IPS-NIHi11 (cell line): ENCODE measurements at regions not wholly inside any gene's neighbourhood (a gene's known extent, or its start where the extent isn't known, plus 50 kb on each side); places are given as distances from the start of the nearest gene placed in this dataset.
"Not testable (repeated sequence)": the region's sequence is repeated elsewhere in the genome, so short reads cannot be mapped to it uniquely, and the experiment has no call there.

ENCODE experiments used
- DNase-seq: peaks from one replicate; pipeline ENCODE4 v3.0.0; 2012; ENCODE audit warnings: mixed read lengths, low spot score

DNA sequence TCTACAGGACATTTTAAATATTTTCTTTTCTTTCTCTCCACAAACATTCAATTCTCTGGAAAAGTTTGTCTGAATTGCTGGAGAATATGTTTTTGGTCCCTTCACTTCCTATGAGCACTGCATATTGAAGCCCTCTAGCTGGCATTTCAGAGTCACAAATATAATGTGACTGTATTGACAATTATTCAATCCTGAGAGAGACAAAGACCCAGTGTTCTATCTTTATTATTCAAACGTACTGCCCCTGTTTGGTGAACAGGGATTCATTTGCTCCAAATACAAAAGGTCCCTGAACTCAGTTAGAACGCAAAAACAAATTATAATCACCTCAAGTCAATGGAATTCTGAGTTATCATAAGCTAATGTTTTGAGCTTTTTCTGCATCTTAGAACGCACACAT, 173.1 kb upstream of the CDIN1 start:
- DNase-seq, result no peak

DNA sequence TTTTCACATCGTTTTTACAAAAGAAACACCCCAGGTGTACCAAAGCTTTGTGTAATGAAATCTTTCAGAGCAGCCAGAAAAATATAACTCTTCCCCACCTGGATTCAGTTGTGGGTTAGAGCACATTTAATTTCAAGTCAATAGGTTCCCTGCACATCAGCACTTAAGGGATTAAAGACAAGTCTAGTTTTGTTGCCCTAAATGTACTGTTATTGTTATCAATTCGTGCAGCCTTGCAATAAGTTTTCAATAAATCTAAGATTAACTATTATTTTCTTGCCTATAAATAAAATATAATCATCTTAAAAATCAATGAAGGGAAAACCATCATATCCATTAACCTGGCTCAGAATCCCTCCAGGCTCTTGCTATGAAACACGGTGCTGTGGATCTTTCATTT, 172.5 kb upstream of the CDIN1 start:
- no peak for DNase-seq

DNA sequence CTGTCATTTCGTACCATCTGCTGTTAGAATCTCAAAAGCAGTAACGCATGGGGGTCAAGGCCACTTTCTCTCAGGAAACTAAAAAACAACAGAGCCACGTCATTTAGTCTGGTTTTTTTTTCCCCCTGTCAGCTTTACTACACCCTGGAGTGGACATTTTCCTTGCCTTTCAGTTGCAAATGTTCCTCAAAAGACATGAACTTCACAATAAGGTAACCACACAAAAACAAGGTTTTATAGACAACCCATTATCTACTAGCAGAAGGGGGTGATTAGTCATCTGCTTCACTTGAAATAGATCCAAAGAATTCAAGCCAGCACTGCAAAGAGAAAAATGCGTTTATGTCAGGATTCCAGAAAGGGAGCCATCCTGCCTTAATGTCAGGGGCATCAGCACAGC, 171.8 kb upstream of the CDIN1 start:
- DNase-seq, result peak; percentile 11

DNA sequence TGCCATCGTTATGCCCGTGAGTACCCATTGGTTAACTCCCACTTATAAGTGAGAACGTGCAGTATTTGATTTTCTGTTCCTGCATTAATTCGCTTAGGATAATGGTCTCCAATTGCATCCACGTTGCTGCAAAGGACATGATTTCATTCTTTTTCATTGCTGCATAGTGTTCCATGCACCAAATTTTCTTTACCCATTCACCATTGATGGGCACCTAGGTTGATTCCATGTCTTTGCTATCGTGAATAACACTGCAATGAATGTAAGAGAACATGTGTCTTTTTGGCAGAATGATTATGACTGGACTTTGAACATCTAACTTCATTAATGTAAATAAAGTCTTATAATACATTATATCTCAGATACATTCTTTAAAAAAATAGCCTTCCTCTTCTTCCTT, 169.6 kb upstream of the CDIN1 start:
- no peak for DNase-seq

DNA sequence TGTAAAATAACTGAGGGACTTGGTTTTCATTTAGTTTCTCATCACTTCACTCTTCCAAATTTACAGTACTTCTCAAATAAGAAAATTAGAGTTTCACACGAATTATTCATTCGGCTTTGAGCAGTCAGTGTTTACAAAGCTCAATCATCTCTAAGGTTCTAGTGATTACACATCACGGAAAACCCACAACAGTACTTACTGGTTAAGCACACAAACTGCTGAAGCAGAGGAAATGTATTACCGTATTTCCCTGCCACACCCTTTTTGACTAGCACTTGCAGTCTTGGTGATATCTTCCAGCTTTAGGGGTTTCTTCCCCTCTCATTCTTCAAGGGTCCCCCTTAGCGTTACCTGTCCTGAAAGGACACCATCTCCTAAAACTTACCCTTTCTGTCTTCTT, 164.8 kb upstream of the CDIN1 start:
- DNase-seq, result no peak

DNA sequence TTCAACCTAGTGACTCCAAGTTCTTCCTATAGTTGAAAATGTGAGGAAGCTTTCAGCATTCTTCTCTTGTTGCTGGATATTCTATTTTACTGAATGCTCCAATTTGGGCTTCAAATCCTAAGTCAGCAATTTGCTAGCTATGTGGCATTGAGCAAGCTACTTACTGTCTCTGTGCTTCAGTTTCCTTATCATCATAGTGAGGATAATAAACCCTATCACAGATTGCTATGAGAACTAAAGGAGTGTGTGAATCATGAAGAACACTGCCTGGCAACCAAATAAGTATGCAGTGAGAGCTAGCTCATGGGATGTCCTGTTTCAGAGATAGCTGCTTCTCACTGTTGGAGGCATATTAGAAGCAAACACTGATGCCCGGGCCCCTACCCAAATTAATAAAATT, 163.8 kb upstream of the CDIN1 start:
- no peak for DNase-seq

DNA sequence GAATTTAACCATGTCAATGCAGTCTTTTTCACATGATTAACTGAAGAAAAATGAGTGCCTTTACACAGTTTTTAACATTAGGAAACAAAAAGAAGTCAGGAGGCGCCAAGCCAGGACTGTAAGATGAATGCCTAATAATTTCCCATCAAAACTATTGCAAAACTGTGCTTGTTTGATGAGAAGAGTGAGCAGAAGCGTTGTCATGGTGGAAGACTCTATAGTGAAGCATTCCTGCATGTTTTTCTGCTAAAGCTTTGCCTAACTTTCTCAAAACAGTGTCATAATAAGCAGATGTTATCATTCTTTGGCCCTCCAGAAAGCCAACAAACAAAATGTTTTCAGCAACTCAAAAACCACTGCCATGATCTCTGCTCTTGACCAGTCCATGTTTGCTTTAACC, 156.8 kb upstream of the CDIN1 start:
- no peak for DNase-seq

DNA sequence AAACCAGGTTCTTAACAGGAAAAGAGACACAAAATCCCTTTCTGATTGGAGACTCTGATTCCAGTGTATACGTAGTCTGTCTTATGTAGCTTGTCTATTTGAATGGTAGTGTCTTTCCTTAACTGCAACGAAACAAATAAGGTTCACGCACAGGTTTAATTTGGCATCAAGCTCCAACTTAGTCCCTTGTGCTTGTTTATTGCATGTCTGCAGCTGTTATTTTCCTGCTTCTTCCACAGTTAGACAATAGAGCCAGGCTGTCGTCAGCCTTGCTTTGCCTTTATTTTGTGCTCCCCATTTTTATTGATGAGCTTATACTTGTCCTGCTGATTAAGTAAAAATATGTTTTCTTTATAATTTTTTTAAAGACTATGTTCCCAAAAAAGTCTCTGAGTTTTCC, 152.7 kb upstream of the CDIN1 start:
- DNase-seq, result no peak

DNA sequence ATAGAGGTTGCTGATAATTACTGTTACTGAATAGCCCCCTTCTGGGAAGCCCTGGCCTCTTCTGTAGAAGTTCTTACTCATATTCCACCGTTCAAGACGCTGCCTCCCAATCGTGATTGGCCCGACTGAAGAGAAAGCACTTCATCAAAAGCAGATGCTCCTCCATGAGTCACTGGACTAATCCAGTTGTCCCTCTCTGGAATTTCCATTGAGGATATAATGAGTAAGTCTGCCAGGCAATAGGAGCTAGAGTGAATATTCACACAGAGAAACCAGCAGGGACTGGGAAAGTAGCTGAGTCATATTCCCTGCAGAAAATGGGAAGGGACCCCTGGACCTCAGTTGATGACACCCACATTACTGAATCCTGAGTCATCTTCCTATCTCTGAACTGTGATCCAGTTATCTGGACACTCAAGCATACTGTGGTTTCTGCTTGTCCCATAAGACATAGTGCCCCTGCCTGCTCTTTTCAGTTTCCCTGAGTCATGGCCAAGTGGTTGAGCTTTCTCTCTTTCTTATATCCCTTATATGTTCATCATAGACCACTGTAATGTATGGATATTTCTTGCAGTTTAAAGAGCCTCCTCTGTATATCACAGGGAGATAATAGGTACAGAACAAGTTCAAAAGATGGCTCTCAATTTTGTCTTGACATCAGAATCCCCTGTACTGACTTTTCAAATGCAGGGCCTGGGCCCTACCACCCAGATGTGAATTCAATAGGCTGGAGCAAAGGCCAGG, 151.2 kb upstream of the CDIN1 start:
- DNase-seq, result no peak

DNA sequence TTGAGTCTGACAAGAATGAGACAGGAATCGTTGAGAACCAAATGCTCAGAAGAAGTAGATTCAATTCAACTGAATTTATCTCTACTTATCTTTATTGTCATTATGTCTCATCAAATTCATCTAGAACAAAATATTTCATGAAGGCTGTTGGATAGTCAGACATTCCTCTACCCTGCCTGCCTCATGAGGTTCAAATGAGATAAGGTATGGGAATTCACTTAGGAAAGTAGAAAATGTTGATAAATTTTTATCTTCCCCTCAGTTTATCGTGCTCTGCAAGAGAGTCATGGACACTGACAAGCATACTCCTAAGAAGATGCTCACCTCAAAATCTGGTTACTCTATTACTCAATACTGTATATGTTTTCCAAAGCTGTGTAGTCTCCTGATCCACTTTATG, 149.7 kb upstream of the CDIN1 start:
- no peak for DNase-seq

DNA sequence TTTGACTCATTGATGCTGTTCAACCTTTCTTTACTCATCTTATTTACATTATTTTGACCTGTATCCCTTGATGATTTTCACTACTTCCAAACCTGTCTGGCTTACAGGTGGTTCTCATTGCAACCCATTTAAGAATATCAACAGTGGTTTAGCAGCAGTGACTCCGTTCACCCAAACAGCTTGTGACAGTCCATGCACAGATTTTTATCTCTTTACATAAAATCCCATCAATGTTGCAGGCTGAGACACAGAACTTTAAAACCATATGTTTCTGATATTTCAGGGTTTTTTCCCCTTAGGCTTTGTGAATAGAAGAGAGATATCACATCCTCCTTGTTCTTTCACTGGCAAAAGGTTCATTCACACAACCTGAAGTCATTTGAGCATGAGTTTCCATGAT, 149.1 kb upstream of the CDIN1 start:
- no peak for DNase-seq

DNA sequence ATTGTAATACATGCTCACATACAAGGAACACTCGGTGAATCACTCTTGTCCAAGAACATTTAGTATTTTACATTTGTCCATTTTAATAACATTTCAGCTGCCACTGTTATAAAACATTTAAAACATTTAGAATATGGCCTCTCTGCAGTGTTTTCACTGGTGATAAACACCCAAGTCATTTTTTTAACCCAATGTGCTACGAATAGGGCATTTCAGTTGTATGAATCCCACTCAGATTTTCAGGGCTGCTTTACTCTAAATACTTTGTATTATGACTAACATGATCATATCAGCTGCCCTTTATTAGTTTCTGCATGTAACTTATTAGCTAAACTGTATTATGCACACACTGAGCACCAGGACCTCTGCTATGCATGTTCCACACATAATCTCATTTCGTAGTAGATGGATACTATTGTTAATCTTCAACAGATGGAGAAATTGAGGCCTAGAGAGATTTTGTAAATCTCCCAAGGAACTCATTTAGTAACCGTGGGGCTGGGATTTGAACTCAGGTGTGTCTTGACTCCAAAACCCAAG, 148.6 kb upstream of the CDIN1 start:
- DNase-seq, result no peak

DNA sequence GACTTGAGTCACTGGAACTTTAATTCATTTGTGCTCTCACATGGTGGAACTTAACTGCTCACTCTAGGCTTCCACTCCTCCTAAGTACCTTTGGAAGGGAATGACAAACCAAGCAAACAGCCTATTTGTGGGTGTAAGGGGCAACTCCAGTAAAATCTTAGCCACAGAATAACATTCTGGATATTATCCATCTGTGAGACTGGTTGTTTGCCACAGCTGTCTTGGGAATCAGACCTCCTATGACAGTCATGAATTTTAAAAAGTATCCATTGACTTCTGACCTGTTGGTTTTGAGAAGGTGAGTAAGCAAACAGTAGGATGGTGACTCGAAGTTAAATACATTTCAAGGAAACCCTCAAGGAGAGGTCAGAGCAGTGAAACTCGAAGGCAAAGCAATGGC, 147.3 kb upstream of the CDIN1 start:
- DNase-seq, result no peak

DNA sequence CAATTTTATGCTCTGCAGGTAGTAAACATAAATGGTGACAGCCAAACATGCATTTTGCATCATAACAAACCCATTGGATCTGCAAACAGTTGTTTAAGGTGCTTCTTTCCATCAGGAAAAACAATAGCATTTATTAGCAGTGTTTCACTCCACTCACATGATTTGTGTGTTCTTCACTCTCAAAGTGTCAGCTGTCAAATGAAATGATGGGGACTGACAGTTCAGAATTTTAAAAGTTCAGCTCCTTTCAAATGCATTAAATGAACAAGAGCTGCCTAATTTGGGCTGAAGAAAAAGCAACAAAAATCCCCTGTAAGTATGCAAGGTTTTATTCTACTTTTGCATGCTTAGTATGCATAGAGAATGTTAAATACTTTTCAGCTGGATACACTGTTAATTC, 145.2 kb upstream of the CDIN1 start:
- DNase-seq, result no peak

DNA sequence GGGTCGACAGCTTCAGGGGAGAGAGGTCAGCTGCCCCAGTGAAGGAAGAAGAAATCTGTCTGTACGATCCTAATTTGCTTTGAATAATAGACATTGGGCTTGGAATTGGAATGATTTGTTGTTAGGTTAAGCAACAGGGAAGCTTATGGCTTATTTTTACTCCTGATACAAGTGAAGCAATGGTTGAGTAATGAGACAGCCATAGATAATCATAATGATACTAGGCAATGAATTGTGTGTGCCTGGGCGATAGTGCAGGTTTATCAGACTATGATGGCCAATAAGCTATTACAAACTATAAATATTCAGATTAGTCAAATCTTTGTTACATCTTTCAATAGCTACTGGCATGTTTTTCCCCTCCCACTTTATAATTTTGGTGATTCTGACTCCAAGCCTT, 140.9 kb upstream of the CDIN1 start:
- DNase-seq, result no peak

DNA sequence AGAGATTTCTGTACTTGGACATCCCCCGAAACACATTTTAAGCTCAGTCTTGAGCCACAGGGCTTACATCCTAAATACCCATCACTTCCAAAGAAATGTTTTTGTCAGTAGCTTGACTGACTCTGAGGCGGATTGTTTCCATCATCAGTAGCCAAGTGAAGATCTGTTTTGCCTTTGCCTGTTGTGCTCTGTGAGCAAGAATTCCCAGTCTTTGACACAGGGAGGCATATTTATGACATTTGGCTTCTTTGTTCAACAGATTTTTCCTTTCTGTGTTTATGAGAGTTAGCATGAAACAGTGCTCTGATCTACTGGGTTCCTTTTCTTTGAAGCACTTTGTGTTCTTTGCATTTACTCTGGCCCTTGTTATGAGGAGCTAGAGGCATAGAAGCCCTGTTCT, 132.1 kb upstream of the CDIN1 start:
- no peak for DNase-seq

DNA sequence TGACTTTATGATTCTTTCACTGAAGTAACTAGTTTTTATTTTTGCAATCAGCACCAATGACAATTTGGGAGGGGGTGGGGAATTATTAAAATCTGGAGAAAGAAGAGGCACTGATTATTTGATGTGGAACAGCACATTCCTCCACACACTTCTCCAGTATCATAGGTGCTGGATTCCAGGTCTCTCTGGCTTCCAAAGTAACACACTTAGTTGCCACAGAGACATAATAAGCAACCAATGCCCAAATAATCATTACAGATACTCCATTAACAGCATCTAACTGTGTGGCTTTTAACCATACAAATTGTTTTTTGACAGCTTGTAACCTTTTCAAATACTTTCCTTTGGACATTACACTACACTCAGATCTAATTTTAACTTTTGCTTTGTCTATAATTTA, 131.0 kb upstream of the CDIN1 start:
- DNase-seq, result no peak

DNA sequence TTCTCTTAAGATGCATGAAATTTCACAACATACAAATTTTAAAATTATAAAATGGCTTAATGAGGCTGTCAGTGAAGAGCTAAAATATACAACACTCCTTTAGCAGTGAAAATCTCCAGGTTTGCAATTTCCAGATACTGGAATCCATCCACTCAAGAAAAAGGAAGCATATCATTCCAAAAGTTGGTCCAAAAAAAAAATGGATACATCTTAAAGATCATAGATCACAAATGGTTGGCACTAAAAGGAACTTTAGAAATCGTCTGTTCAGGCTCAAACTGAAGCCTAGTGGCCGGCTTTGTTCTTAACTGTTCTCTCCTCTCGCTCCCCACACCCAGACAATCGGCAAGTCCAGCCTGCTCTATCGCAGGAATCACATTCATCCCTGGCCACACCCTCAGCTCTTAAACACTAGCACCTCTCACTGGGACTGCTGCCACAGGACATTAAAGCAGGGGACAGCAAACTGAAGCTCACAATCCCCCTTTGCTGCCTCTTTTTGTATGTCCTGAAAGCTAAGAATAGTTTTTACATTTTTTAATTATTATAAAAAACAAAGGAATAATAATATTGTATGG, 130.3 kb upstream of the CDIN1 start:
- peak; percentile 16 for DNase-seq

DNA sequence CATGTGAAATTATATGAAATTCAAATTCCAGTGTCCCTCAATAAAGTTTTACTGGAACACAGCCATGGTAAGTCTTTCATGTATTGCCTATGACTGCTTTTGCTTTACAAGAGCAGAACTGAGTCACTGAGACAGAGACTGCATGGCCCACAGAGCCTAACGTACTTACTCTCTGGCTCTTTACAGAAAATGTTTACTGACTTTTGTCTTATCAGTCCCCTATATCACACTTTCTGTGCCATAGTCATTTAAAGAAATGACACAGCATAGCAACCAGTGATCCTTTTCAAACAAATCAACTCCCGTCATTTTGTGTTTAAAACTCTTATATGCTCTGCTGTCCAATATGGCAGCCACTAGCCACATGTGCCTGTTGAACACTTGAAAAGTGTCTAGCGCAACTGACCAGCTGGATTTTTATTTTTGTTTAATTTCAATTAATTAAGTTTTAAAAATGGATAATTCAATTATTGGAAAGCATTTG, 129.7 kb upstream of the CDIN1 start:
- DNase-seq, result no peak

DNA sequence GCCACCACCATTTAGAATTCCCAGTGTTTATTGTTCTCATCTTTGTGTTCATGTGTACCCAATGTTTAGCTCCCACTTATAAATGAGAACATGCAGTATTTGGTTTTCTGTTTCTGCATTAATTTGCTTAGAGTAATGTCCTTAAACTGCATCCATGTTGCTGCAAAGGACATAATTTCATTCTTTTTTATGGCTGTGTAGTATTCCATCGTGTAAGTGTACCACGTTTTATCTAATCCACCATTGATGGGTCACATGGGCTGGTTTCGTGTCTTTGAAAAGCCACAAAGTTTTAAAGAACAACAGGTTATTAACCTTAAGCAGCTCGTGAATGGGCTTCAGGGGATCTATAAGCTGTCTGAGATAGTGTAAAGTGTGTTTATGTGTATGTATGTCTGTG, 125.2 kb upstream of the CDIN1 start:
- DNase-seq, result not testable (repeated sequence)

DNA sequence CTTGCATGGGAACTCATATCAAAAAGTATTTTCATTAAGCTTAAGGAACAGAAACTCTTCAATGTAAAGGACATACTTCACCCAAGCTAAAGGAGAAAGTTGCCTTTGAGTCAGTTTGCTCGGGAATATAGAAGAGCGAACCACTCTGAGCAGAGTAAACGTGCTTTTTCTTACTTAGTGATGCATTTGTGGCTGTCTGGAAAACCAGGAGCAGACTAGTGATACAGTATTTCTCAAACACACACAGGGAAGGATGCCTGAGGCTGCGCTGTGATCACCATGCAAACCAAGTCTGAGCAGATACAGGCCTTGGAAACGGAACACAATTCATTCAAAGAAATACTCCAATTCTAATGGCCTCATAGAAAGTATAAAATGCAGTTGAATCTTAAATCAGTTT, 121.0 kb upstream of the CDIN1 start:
- no peak for DNase-seq

DNA sequence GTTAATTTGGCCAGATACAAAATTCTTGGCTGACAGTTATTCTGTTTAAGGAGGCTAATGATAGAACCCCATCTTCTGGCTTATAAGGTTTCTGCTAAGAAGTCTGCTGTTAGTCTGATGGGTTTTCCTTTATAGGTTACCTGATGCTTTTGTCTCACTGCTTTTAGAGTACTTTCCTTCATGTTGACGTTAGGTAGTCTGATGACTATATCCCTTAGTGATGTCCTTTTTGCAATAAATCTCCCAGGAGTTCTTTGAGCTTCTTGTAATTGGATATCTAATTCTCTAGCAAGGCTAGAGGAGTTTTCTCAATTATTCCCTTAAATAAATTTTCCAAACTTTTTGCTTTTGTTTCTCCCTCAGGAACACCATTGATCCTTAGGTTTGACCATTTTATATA, 114.1 kb upstream of the CDIN1 start:
- DNase-seq, result no peak

DNA sequence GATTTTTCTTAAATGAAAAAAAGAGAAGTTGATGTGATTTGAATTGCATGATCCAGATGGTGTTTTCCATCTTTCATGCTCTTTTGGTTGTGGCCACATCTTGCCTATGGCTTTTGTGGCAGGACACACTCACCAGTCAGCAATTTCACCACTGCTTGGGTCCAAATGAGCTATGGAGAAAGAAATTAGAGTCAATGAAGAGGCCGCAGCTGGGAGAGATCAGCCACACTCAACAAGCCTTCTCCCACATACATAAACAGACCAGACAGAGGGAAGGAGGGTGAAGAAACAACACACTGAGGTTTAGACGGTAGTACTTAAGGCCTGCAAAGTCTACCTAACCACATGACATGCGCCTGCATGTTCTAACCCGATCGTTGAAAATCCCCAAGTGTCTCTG, 110.7 kb upstream of the CDIN1 start:
- DNase-seq, result no peak
